ENCODE measurements at regions not wholly inside any gene's neighbourhood (a gene's known extent, or its start where the extent isn't known, plus 50 kb on each side); places are given as distances from the start of the nearest gene placed in this dataset.
"Not testable (repeated sequence)": the region's sequence is repeated elsewhere in the genome, so short reads cannot be mapped to it uniquely, and the experiment has no call there.

DNA sequence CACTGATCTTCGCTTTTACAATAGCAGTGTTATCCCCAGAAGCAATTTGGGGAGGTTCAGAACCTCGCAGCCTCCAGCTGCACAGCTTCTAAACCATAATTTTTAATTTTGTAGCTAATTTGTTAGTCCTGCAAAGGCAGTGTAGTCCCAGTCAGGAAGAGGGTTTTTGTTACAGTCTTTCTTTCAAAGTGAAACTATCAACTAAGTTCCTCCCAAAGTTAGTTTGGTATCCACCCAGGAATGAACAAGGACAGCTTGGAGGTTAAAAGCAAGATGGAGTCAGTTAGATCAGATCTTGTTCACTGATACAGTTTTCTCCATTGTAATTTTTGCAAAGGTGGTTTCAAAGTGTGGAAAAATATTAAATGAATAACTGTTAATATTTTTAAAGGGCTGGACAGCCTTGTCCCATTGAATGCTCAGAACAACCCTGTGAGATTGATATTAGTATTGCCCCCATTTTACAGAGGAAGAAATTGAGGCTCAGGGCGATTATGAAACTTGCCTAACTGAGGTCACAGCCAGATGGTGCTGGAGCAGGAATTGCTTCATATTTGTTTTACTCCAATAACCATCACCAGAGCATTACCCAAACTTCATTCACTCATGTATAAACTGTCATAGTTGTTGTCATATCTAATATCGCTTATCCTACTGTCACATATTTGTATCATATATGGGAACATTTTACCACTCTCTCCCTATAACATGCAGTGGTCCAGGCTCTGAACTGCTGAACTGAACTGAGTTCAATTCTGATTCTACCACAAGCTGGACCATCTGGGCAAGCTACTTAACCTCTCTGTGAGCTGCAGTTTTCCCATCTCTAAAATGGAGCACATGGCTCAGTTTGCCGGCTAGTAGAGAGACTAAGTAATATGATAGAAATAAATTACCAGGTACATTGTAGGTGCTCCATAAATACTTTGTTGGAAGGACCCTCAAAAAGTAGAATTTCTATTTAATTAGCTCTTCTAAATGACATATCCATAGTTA is 213.8 kb downstream of the BCAS1 start:
- DNase-seq (ENCODE audit: low read depth): no peak

GRCh38 chr20:53855733-53856132 is 214.7 kb downstream of the BCAS1 start:
- no peak for DNase-seq (ENCODE audit: low read depth)

GRCh38 chr20:53854609-53854926 is 215.8 kb downstream of the BCAS1 start:
- DNase-seq (ENCODE audit: low read depth): not testable (repeated sequence)

DNA sequence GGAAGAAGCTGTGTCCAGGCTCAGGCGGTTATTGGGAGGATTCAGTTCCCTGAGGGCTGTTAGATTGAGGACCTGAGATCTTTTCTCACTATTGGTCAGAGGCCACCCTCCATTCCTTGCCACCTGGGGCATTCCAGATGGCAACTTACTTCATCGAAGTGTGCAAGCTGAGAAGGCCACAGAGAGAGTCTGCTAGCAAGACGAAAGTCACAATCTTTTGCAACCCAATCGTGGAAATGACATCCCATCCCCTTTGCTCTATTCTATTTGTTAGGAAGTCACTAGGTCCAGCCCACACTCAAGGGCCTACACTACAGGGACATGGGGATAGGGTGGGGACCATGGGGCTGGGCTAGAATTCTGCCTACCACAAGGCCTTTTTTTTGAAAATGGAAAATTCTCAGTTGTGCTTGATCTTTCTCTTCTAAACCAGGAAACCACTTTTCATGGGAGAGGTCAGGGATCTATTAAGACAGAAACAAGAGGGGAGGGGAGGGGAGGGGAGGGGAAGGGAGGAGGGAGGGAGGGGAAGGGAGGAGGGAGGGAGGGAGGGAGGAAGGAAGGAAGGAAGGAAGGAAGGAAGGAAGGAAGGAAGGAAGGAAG is 217.2 kb downstream of the BCAS1 start:
- DNase-seq (ENCODE audit: low read depth): no peak

GRCh38 chr20:53852691-53853090 is 217.7 kb downstream of the BCAS1 start:
- DNase-seq (ENCODE audit: low read depth): no peak

GRCh38 chr20:53852014-53852413 is 218.4 kb downstream of the BCAS1 start:
- DNase-seq (ENCODE audit: low read depth): no peak

DNA sequence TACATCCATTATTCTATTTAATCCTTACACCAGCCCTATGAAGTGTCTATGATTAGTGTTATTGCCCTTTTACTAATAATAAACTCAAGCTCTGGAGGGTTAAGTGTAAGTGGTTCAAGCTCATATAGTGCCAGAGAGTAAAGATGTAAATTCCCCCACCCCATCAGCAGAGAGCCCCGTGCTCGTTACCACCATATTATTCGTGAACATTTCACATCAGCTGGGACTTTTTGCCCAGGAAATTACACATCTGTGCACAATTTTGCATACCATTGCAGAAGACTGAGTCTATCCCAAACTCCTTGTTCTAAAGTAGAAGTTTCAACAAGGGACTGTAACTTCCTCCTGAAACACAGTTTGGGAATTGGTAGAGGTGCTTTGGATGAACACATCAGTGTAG is 220.1 kb downstream of the BCAS1 start:
- DNase-seq (ENCODE audit: low read depth): no peak

- no peak for DNase-seq (ENCODE audit: low read depth)
Observed at GRCh38 chr20:53849471-53850059, 220.8 kb downstream of the BCAS1 start.

GRCh38 chr20:53848304-53848703 is 222.1 kb downstream of the BCAS1 start:
- no peak for DNase-seq (ENCODE audit: low read depth)

GRCh38 chr20:53847837-53848170 is 222.6 kb downstream of the BCAS1 start:
- no peak for DNase-seq (ENCODE audit: low read depth)

DNA sequence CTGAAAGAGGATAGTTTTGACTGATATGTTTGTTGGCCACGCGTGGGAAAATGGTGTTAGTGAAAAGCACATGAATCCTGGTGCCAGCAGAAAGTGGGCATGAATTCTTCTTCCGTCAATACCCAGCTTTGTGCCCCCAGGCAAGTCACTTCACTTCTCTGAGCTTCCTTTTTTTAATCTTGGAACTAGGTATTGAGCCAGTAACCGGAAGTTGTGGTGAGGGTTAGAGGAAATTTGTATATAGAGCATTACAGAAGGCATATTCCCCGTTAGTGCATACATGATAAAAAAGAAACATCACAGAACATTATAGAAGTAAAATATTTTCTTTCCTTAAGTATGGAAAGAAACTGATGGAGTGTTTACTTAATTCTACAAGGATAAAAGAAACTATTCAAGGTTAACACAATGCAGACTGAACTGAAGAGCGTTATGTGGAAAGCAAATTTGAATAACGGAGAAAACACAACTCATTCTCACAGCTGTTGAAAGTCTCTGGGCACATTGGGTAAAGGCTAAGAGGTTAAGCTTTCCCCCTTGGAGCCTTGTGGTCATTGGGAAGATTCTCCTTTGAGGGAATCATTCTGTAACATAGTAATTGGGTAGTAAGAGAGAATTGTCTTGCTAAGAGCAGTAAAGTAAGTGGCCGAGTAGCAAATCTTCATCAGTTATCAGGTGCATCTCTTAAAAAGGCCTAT is 223.1 kb downstream of the BCAS1 start:
- no peak for DNase-seq (ENCODE audit: low read depth)

DNA sequence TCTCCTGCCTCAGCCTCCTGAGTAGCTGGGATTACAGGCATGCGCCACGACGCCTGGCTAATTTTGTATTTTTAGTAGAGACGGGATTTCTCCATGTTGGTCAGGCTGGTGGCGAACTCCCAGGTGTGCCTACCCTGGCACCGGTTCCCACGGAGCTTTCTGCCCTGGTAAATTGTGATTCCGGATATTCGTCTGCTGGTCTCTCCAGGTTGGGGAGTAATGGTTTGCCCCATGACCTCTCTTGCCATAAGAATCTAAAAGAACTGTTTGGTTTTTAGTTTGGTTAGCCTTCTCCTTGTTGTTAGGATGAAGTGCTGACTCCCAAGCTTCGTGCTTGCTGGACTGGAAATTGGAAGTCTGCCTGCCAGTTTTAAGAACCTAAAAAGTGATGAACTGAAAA is 223.8 kb downstream of the BCAS1 start:
- DNase-seq (ENCODE audit: low read depth): no peak

- no peak for DNase-seq (ENCODE audit: low read depth)
Observed at GRCh38 chr20:53845980-53846379, 224.4 kb downstream of the BCAS1 start.

- DNase-seq (ENCODE audit: low read depth): no peak
Observed at GRCh38 chr20:53844259-53844658, 226.1 kb downstream of the BCAS1 start.

GRCh38 chr20:53843645-53844044 is 226.7 kb downstream of the BCAS1 start:
- no peak for DNase-seq (ENCODE audit: low read depth)

DNA sequence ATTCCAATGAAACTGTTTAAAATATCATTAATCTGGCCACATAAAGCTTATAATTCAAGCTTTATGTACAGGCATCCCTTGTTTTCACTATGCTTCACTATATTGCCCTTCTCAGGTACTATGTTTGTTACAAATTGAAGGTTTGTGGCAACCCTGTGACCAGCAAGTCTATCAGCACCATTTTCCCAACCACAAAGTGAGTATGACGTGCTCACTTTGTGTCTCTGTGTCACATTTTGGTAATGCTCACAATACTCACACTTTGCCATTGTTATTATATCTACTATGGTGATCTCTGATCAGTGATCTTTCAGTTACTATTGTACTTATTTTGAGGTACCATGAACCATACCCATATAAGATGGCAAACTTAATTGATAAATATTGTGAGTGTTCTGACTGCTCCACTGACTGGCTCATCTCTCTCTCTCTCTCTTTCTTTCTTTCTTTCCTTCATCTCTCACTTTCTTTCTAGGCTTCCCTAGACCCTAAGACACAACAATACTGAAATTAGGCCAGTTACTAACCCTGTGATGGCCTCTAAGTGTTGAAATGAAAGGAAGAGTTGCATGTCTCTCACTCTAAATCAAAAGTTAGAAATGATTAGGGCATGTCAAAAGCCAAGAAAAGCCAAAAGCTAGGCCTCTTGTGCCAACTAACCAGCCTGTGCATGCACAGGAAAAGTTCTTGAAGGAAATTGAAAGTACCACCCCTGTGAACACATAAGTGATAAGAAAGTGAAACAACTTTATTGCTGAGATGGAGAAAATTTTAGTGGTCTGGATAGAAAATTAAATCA is 227.9 kb downstream of the BCAS1 start:
- no peak for DNase-seq (ENCODE audit: low read depth)

GRCh38 chr20:53841741-53842140 is 228.7 kb downstream of the BCAS1 start:
- DNase-seq (ENCODE audit: low read depth): no peak

- no peak for DNase-seq (ENCODE audit: low read depth)
Observed at GRCh38 chr20:53840532-53840931, 229.9 kb downstream of the BCAS1 start.

DNA sequence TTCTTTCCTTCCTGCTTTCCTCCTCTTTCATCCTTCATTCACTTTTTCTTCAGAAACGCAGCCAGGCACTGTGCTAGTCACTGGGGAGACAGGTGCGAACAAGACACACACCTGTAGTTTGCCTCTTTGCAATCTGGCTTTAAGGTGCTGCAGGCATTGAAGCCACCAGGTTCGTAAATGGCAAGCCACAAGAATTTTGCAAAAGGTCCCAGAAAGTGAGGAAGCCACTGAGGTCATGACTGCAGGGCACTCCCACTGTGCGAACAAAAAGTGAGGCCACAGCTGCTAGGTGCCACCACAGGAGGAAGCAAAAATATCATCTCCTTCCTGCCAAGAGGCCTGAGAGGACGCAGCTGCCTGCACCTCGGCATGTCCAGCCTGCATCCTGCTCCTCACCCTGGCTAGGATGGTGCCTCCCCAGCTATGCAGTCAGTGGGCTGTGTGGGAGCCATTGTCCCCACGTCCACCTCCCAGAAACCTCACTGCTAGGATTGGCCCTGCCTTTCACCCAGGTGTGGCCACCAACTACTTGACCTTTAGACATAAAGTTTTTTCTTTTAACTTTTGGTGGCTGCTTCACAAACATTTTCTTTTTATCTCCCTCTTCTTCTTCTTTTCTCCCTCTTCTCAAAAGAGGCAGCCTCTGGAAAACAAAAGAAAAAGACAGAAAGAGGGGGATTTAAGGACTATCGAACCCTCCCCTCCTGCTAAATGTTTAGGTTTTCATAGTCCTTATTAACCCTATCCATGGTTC is 230.8 kb downstream of the BCAS1 start:
- no peak for DNase-seq (ENCODE audit: low read depth)

- DNase-seq (ENCODE audit: low read depth): no peak
Observed at GRCh38 chr20:53838311-53838868, 232.0 kb downstream of the BCAS1 start.

Data from GM04504 (cell line).